ENCODE measurements at regions not wholly inside any gene's neighbourhood (a gene's known extent, or its start where the extent isn't known, plus 50 kb on each side); places are given as distances from the start of the nearest gene placed in this dataset.
A peak's percentile ranks its signal among the peaks of the same experiment; 100 is the strongest.

DNA sequence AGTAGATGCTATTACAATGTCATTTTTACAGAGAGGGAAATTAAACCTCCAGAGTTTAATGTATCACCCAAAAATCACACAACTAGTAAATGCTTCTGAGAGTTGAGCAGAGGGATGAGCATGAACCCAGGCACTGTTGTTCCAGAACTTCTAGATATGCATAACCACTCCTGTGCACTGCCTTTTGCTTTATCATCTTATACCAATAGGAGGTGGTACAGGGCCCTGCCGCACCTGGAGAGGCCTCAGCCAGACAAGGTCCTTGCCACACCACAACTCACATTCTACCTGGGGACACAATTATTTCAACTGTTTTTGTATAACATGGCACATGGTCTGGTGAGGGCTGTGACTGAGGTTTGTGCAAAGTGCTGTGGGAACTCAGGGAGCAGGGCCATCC is 78.5 kb upstream of the NTRK3 start:
- intact Hi-C loops (cut with micrococcal nuclease; ENCODE audit: unreplicated experiment), result no loop called here
- no TSS peak for BruUV-seq (replicated peaks)
- CTCF ChIA-PET, result no interaction called here
- TF ChIP-seq, protein P1, sequence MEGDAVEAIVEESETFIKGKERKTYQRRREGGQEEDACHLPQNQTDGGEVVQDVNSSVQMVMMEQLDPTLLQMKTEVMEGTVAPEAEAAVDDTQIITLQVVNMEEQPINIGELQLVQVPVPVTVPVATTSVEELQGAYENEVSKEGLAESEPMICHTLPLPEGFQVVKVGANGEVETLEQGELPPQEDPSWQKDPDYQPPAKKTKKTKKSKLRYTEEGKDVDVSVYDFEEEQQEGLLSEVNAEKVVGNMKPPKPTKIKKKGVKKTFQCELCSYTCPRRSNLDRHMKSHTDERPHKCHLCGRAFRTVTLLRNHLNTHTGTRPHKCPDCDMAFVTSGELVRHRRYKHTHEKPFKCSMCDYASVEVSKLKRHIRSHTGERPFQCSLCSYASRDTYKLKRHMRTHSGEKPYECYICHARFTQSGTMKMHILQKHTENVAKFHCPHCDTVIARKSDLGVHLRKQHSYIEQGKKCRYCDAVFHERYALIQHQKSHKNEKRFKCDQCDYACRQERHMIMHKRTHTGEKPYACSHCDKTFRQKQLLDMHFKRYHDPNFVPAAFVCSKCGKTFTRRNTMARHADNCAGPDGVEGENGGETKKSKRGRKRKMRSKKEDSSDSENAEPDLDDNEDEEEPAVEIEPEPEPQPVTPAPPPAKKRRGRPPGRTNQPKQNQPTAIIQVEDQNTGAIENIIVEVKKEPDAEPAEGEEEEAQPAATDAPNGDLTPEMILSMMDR (IDR thresholded peaks at IDR 0.05; ENCODE audit: unreplicated experiment), result no peak
- H3K27me3 Mint-ChIP-seq (ENCODE audit: unreplicated experiment), result peaks cover 68% of the 10 kb centered on the region
- no peak for DNase-seq
- H3K4me1 Mint-ChIP-seq (ENCODE audit: low read depth, unreplicated experiment), result no peaks in the 10 kb centered on the region
- no peak overlapping the region for H3K27ac Mint-ChIP-seq (ENCODE audit: unreplicated experiment)
- H3K4me3 Mint-ChIP-seq (ENCODE audit: low read depth, unreplicated experiment), result no peak overlapping the region
- no peaks in the 10 kb centered on the region for H3K9me3 Mint-ChIP-seq (ENCODE audit: low read depth, unreplicated experiment)
- no peaks in the 10 kb centered on the region for H3K36me3 Mint-ChIP-seq (ENCODE audit: insufficient read depth, unreplicated experiment)

DNA sequence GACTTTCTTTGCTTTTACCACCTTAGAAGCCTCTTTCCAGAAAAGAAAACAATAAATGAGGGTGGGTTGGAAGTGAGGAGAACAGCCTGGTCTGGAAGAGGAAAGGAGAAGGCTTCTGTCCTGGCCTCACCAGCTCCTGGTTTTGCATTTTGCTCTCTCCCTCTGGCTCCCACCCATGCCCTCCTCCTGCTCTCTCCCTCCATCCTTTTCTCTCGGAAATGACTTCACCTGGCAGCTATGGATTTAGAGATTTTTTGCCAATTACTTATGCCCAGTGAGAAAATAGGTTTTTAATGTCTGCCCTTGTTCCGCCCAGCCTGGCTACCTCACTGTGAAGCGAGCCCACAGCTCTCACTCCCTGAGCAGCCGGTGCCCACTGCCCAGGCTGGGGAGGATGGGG is 77.9 kb upstream of the NTRK3 start:
- TF ChIP-seq, protein P1 (IDR thresholded peaks at IDR 0.05; ENCODE audit: unreplicated experiment), result no peak
- Mint-ChIP-seq H3K4me1 (ENCODE audit: low read depth, unreplicated experiment) (no peaks in the 10 kb centered on the region), H3K9me3 (ENCODE audit: low read depth, unreplicated experiment) (no peaks in the 10 kb centered on the region), H3K36me3 (ENCODE audit: insufficient read depth, unreplicated experiment) (no peaks in the 10 kb centered on the region), H3K27me3 (ENCODE audit: unreplicated experiment) (peaks cover 75% of the 10 kb centered on the region), H3K4me3 (ENCODE audit: low read depth, unreplicated experiment) (no peak overlapping the region), H3K27ac (ENCODE audit: unreplicated experiment) (no peak overlapping the region)
- intact Hi-C loops (cut with micrococcal nuclease; ENCODE audit: unreplicated experiment), result no loop called here
- no TSS peak for BruUV-seq (replicated peaks)
- CTCF ChIA-PET, result no interaction called here
- DNase-seq, result no peak

DNA sequence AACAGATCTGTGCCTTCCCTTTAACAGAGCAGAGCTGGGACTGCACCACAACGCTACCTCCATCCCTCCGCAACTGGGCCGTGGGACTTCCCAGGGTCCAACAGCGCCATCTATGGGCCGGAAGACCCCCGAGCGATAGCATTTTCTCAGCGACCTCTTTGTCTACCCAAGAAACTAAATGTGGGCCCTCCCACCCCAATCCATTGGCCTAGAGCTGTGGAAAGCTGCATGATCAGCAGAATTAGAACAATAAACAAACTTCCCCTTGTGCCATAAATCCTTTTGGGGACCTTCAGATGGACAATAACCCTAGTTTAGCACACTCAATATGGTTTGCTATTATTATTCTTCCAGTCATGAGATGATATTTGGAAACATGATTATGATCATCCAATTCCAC is 74.8 kb upstream of the NTRK3 start:
- H3K27me3 Mint-ChIP-seq (ENCODE audit: unreplicated experiment), result peaks cover 88% of the 10 kb centered on the region
- intact Hi-C loops (cut with micrococcal nuclease; ENCODE audit: unreplicated experiment), result no loop called here

DNA sequence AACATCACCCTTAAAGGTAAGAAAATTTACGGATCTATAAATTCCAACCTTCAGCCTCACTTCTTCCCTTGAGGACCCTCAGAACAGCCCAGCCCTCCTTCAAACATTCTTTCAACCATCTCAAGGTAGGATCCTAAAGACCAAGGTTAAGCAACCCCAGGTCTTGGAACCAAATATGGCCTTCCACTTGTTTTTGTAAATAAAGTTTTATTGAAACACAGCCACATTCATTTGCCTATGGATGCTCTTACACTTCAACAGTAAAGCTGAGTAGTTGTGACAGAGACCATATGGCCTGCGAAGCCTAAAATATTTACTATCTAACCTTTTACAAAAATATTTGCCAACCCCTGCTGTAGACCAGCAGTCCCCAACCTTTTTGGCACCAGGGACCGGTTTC is 70.4 kb upstream of the NTRK3 start:
- H3K9me3 Mint-ChIP-seq (ENCODE audit: low read depth, unreplicated experiment), result peaks cover 2% of the 10 kb centered on the region
- BruUV-seq (replicated peaks), result no TSS peak
- H3K27ac Mint-ChIP-seq (ENCODE audit: unreplicated experiment), result no peak overlapping the region
- peaks cover 83% of the 10 kb centered on the region for H3K27me3 Mint-ChIP-seq (ENCODE audit: unreplicated experiment)
- CTCF ChIA-PET, result no interaction called here
- no peak for DNase-seq
- no peak overlapping the region for H3K4me3 Mint-ChIP-seq (ENCODE audit: low read depth, unreplicated experiment)
- H3K36me3 Mint-ChIP-seq (ENCODE audit: insufficient read depth, unreplicated experiment), result no peaks in the 10 kb centered on the region
- TF ChIP-seq, protein P1 (IDR thresholded peaks at IDR 0.05; ENCODE audit: unreplicated experiment), result no peak
- intact Hi-C loops (cut with micrococcal nuclease; ENCODE audit: unreplicated experiment), result no loop called here
- H3K4me1 Mint-ChIP-seq (ENCODE audit: low read depth, unreplicated experiment), result no peaks in the 10 kb centered on the region

More for the DNA sequence above, 74.8 kb upstream of the NTRK3 start:
- no peak overlapping the region for H3K4me3 Mint-ChIP-seq (ENCODE audit: low read depth, unreplicated experiment)
- H3K4me1 Mint-ChIP-seq (ENCODE audit: low read depth, unreplicated experiment), result no peaks in the 10 kb centered on the region
- CTCF ChIA-PET, result no interaction called here
- TF ChIP-seq, protein P1 (IDR thresholded peaks at IDR 0.05; ENCODE audit: unreplicated experiment), result peak; percentile 50
- H3K9me3 Mint-ChIP-seq (ENCODE audit: low read depth, unreplicated experiment), result peaks cover 2% of the 10 kb centered on the region
- H3K36me3 Mint-ChIP-seq (ENCODE audit: insufficient read depth, unreplicated experiment), result no peaks in the 10 kb centered on the region
- BruUV-seq (replicated peaks), result no TSS peak
- peak; percentile 67 for DNase-seq
- no peak overlapping the region for H3K27ac Mint-ChIP-seq (ENCODE audit: unreplicated experiment)

DNA sequence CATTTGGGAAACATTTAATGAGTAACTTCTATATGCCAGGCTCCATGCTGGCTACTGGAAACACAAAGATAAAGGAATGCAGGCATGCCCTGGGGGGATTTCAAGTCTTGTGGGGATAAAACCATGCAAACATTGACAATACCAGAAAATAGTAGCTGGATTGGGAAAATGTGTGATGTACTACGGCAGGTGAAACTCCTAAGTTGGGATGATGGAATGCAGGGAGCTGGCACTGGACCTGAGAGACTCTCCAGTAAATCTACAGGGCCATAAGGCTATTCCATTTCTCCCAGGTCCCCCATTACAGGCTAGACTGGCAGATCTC is 68.2 kb upstream of the NTRK3 start:
- Mint-ChIP-seq H3K9me3 (ENCODE audit: low read depth, unreplicated experiment) (peaks cover 2% of the 10 kb centered on the region), H3K27me3 (ENCODE audit: unreplicated experiment) (peaks cover 90% of the 10 kb centered on the region), H3K4me3 (ENCODE audit: low read depth, unreplicated experiment) (no peak overlapping the region), H3K36me3 (ENCODE audit: insufficient read depth, unreplicated experiment) (no peaks in the 10 kb centered on the region), H3K27ac (ENCODE audit: unreplicated experiment) (no peak overlapping the region), H3K4me1 (ENCODE audit: low read depth, unreplicated experiment) (no peaks in the 10 kb centered on the region)
- CTCF ChIA-PET, result no interaction called here
- no TSS peak for BruUV-seq (replicated peaks)
- TF ChIP-seq, protein P1 (IDR thresholded peaks at IDR 0.05; ENCODE audit: unreplicated experiment), result no peak
- intact Hi-C loops (cut with micrococcal nuclease; ENCODE audit: unreplicated experiment), result no loop called here
- DNase-seq, result no peak
